ENCODE measurements at regions not wholly inside any gene's neighbourhood (a gene's known extent, or its start where the extent isn't known, plus 50 kb on each side); places are given as distances from the start of the nearest gene placed in this dataset.

- no peak for TF ChIP-seq CTCF (IDR thresholded peaks at IDR 0.05; ENCODE audit: unreplicated experiment in 3 of 3)
- peaks cover 58% of the 10 kb centered on the region for H3K4me1 Mint-ChIP-seq
- peaks cover 38% of the 10 kb centered on the region for H3K27me3 Mint-ChIP-seq (ENCODE audit: low read depth)
- no peaks in the 10 kb centered on the region for H3K36me3 Mint-ChIP-seq (ENCODE audit: low read depth)
- peak overlapping the region in 1 of 3 experiments; percentile 31 for H3K27ac Mint-ChIP-seq
- H3K9me3 Mint-ChIP-seq = no peaks in the 10 kb centered on the region
- H3K4me3 Mint-ChIP-seq = no peak overlapping the region
Observed at GRCh38 chr19:29401712-29402421, 123.9 kb upstream of the VSTM2B start.

GRCh38 chr19:29402563-29402962 is 123.2 kb upstream of the VSTM2B start:
- no peak for TF ChIP-seq CTCF (IDR thresholded peaks at IDR 0.05; ENCODE audit: unreplicated experiment in 3 of 3)

GRCh38 chr19:29404015-29404414 is 121.8 kb upstream of the VSTM2B start:
- no peaks in the 10 kb centered on the region for H3K9me3 Mint-ChIP-seq
- H3K36me3 Mint-ChIP-seq (ENCODE audit: low read depth) = no peaks in the 10 kb centered on the region
- peak overlapping the region in 2 of 3 experiments; percentile 50 to 86 for H3K27ac Mint-ChIP-seq
- H3K27me3 Mint-ChIP-seq (ENCODE audit: low read depth) = peaks cover 38% of the 10 kb centered on the region
- peaks cover 58% of the 10 kb centered on the region for H3K4me1 Mint-ChIP-seq
- TF ChIP-seq CTCF (IDR thresholded peaks at IDR 0.05; ENCODE audit: unreplicated experiment in 3 of 3) = no peak
- H3K4me3 Mint-ChIP-seq = no peak overlapping the region

More at GRCh38 chr19:29402563-29402962, 123.2 kb upstream of the VSTM2B start:
- H3K4me3 Mint-ChIP-seq = no peak overlapping the region
- no peaks in the 10 kb centered on the region for H3K36me3 Mint-ChIP-seq (ENCODE audit: low read depth)
- H3K9me3 Mint-ChIP-seq = no peaks in the 10 kb centered on the region
- H3K27me3 Mint-ChIP-seq (ENCODE audit: low read depth) = peaks cover 40% of the 10 kb centered on the region
- H3K4me1 Mint-ChIP-seq = peaks cover 53% of the 10 kb centered on the region
- H3K27ac Mint-ChIP-seq = peak overlapping the region in 1 of 3 experiments; percentile 31

- H3K27ac Mint-ChIP-seq = peak overlapping the region in 2 of 3 experiments; percentile 86 to 94
- TF ChIP-seq CTCF (IDR thresholded peaks at IDR 0.05; ENCODE audit: unreplicated experiment in 3 of 3) = no peak
- no peaks in the 10 kb centered on the region for H3K9me3 Mint-ChIP-seq
- peak overlapping the region in 2 of 3 experiments; percentile 13 to 24 for H3K4me3 Mint-ChIP-seq
- peaks cover 56% of the 10 kb centered on the region for H3K4me1 Mint-ChIP-seq
- H3K36me3 Mint-ChIP-seq (ENCODE audit: low read depth) = no peaks in the 10 kb centered on the region
- H3K27me3 Mint-ChIP-seq (ENCODE audit: low read depth) = peaks cover 31% of the 10 kb centered on the region
Observed at GRCh38 chr19:29404951-29405727, 120.7 kb upstream of the VSTM2B start.

GRCh38 chr19:29405728-29405995 is 120.1 kb upstream of the VSTM2B start:
- Mint-ChIP-seq H3K4me1 (peaks cover 58% of the 10 kb centered on the region), H3K27me3 (ENCODE audit: low read depth) (peaks cover 31% of the 10 kb centered on the region), H3K9me3 (no peaks in the 10 kb centered on the region), H3K27ac (peak overlapping the region in 2 of 3 experiments; percentile 24 to 86), H3K36me3 (ENCODE audit: low read depth) (no peaks in the 10 kb centered on the region), H3K4me3 (no peak overlapping the region)
- no peak for TF ChIP-seq CTCF (IDR thresholded peaks at IDR 0.05; ENCODE audit: unreplicated experiment in 3 of 3)

Measured in nephron (organoid).